OCI-LY3 (cell line): ENCODE measurements at regions not wholly inside any gene's neighbourhood (a gene's known extent, or its start where the extent isn't known, plus 50 kb on each side); places are given as distances from the start of the nearest gene placed in this dataset.

Experiments
- CTCF ChIP-seq: fragments of 200-600, 300-600 bp; sonication (generic); IDR thresholded peaks from 2 replicates; pipeline ENCODE4 v1.5.1; 2014; ENCODE audit warnings: antibody characterized with exemption, low read length, low read depth
- EZH2phosphoT487 ChIP-seq: fragments of 200-600 bp; shearing (Covaris generic); IDR thresholded peaks from 2 replicates; pipeline ENCODE4 v1.6.1; 2018; ENCODE audit warnings: antibody characterized with exemption, mixed run types, low read depth

- TF ChIP-seq CTCF (no peak), EZH2phosphoT487 (no peak)
Observed at GRCh38 chr2:100718065-100718629, 101.8 kb upstream of the NPAS2 start.
